OCI-LY7 (cell line): ENCODE measurements at regions not wholly inside any gene's neighbourhood (a gene's known extent, or its start where the extent isn't known, plus 50 kb on each side); places are given as distances from the start of the nearest gene placed in this dataset.

Source experiments
- EZH2phosphoT487 ChIP-seq: fragments of 200-600 bp; sonication (generic); IDR thresholded peaks from 2 replicates; pipeline ENCODE4 v1.6.1; 2018; ENCODE audit warnings: low read depth, borderline replicate concordance, mild to moderate bottlenecking, mixed run types, antibody characterized with exemption, low read length, moderate library complexity, mixed read lengths
- TF ChIP-seq, protein P1 (sequence below): fragments of 200-600 bp; sonication (generic); conservative IDR thresholded peaks from 2 replicates; pipeline ENCODE4 v1.5.1; 2014; ENCODE audit warnings: mild to moderate bottlenecking, antibody characterized with exemption, low read length, moderate library complexity, mixed read lengths

DNA sequence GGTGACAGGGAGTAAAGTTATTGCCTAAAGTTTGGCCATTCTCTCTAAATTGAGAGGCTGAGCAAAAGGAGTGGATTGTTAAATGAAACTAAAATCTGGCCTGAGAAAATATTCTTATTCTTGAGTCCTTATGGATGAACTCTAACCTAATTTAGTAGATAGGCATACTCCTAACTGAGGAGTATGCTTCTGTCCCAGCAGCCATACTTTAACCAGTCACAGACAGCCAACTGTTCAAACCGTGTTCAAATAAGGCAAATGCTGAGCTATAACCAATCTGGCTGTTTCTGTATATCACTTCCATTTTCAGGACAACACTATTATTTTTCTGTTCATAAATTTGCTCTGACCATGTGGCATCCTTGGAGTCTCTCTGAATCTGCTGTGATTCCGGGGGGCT lies 75.9 kb upstream of the RERGL start:
- no peak for TF ChIP-seq EZH2phosphoT487
- TF ChIP-seq, protein P1, sequence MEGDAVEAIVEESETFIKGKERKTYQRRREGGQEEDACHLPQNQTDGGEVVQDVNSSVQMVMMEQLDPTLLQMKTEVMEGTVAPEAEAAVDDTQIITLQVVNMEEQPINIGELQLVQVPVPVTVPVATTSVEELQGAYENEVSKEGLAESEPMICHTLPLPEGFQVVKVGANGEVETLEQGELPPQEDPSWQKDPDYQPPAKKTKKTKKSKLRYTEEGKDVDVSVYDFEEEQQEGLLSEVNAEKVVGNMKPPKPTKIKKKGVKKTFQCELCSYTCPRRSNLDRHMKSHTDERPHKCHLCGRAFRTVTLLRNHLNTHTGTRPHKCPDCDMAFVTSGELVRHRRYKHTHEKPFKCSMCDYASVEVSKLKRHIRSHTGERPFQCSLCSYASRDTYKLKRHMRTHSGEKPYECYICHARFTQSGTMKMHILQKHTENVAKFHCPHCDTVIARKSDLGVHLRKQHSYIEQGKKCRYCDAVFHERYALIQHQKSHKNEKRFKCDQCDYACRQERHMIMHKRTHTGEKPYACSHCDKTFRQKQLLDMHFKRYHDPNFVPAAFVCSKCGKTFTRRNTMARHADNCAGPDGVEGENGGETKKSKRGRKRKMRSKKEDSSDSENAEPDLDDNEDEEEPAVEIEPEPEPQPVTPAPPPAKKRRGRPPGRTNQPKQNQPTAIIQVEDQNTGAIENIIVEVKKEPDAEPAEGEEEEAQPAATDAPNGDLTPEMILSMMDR = no peak
